ENCODE measurements at regions not wholly inside any gene's neighbourhood (a gene's known extent, or its start where the extent isn't known, plus 50 kb on each side); places are given as distances from the start of the nearest gene placed in this dataset.

DNA sequence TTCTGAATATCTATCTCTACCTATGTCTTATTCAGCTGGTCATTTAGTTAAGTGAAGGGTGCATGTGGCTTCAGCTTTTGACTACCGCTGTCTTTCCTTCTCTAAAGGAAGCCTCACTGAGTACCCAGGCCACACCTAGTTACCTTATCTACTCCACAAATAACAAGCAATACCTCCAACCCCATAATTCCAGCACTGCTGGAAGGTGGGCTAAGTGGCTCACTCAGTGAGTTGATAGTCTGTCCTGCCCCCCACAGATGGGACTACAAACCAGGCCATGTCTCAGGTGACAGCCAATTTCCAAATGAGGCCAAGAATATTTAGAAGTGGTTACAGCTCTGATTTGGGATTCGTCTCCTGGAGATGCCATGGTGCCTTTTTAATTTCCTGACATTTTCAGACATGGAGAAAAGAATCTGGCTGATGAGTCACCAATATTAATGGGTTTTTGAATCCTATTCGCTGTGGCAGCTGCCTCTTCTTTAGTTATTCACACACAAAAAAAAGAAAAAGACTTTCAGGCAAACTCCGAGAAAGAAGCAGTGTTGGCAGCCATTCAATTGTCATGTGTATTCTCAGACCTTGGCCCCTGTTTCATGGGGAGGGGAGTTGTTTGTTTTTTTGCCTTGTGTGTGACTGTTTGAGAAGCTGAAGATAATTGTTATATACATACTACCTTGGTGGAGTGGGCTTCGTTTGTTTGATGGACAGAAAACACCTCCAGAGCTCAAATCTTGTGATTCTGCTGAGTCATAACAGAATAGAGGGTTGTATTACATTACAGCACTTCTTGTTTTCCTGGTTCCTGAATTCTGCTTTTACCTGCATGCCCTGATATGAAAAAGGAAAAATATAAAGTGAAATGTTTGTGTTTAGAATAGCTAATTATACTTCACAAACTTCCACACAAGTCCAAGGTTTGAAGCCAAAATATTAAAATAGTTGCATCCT is 64.2 kb downstream of the SCG2 start:
- no peaks in the 10 kb centered on the region for H3K27me3 ChIP-seq (ENCODE audit: control insufficient read depth, insufficient read depth, low read length, poor library complexity, severe bottlenecking)
- H3K9me3 ChIP-seq (ENCODE audit: control insufficient read depth, low read length) = no peaks in the 10 kb centered on the region
- H3K27ac ChIP-seq (ENCODE audit: low read depth, low read length) = peak overlapping the region; percentile 49
- H3K9ac ChIP-seq (ENCODE audit: extremely low read depth, low read length, poor library complexity, severe bottlenecking) = no peak overlapping the region
- no peaks in the 10 kb centered on the region for H3K9me3 Mint-ChIP-seq
- H3K4me3 Mint-ChIP-seq = no peak overlapping the region
- no peaks in the 10 kb centered on the region for H3K36me3 Mint-ChIP-seq (ENCODE audit: low read depth)
- H3K4me1 ChIP-seq (ENCODE audit: control insufficient read depth, insufficient read depth, low read length) = peaks cover 7% of the 10 kb centered on the region
- TF ChIP-seq CTCF (conservative IDR thresholded peaks at IDR 0.05) = no peak
- WGBS, 2 experiments (ENCODE audit: insufficient coverage in 1 of 2, insufficient read length in 1 of 2) = 74% methylated on average over 5 of the region's 5 CpGs; no CpG with 5 or more reads in 1 of the 2 experiments
- peaks cover 2% of the 10 kb centered on the region for H3K27me3 Mint-ChIP-seq (ENCODE audit: insufficient read depth)
- peak overlapping the region; percentile 64 for H3K27ac Mint-ChIP-seq
- no peaks in the 10 kb centered on the region for H3K36me3 ChIP-seq (ENCODE audit: control insufficient read depth, insufficient read depth, low read length)
- DNase-seq = peak; percentile 52
- peaks cover 21% of the 10 kb centered on the region for H3K4me1 Mint-ChIP-seq
- no peak overlapping the region for H3K4me3 ChIP-seq (ENCODE audit: low read length)

DNA sequence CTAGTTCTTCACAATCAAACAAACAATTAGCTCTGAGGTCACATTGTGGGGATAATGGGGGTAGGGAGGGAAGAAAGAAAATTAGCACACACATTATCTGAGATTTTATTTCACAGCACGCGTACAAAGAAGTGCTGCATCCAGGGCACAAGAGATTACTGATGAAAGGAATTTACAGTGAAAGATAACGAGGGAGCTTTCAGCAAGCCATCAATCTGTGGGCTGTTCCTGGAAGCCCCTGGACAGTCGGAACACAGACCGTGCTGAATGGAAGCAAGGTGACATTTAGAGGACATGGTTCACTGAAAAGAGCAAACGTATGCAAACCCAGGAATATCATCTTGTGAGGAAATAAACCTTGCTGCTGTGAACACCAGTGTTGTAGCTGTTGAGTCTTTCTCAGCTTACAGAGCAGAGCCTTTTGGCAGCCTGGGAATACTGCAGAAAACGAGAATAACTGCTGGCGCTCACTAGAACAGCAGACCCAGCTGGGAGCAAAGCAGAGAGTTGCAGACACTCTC is 63.2 kb downstream of the SCG2 start:
- Histone ChIP-seq H3K9ac (ENCODE audit: extremely low read depth, low read length, poor library complexity, severe bottlenecking) (no peak overlapping the region), H3K4me3 (ENCODE audit: low read length) (no peak overlapping the region), H3K9me3 (ENCODE audit: control insufficient read depth, low read length) (no peaks in the 10 kb centered on the region), H3K36me3 (ENCODE audit: control insufficient read depth, insufficient read depth, low read length) (no peaks in the 10 kb centered on the region), H3K27ac (ENCODE audit: low read depth, low read length) (peak overlapping the region; percentile 34), H3K4me1 (ENCODE audit: control insufficient read depth, insufficient read depth, low read length) (peaks cover 7% of the 10 kb centered on the region), H3K27me3 (ENCODE audit: control insufficient read depth, insufficient read depth, low read length, poor library complexity, severe bottlenecking) (no peaks in the 10 kb centered on the region)
- Mint-ChIP-seq H3K4me3 (no peak overlapping the region), H3K27me3 (ENCODE audit: insufficient read depth) (peaks cover 1% of the 10 kb centered on the region), H3K27ac (peak overlapping the region; percentile 22), H3K9me3 (no peaks in the 10 kb centered on the region), H3K4me1 (peaks cover 21% of the 10 kb centered on the region), H3K36me3 (ENCODE audit: low read depth) (no peaks in the 10 kb centered on the region)
- DNase-seq = no peak
- TF ChIP-seq CTCF (conservative IDR thresholded peaks at IDR 0.05) = no peak
- WGBS, 2 experiments (ENCODE audit: insufficient coverage in 1 of 2, insufficient read length in 1 of 2) = 65 to 82% methylated on average over 8 of the region's 8 CpGs

DNA sequence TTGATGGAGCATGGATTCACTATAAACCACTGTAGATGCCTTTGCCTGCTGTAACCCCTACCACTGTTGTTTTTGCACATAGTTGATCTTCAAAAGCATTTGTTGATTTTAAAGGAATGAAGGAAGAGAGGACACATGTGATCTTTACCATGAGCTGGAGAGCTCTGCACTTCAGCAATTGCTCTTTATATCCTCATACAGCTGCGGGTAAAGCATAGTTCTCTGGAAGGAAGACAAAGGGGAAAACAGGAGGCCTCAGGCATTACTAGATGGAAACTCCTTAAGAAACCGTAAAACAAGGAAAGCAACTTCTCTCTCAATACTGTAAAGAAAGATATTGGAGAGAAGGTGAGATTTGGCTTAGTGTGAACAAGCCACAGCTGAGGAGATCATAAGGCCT is 60.6 kb downstream of the SCG2 start:
- no peak overlapping the region for H3K4me3 Mint-ChIP-seq
- H3K27me3 Mint-ChIP-seq (ENCODE audit: insufficient read depth) = no peaks in the 10 kb centered on the region
- no peaks in the 10 kb centered on the region for H3K36me3 Mint-ChIP-seq (ENCODE audit: low read depth)
- no peaks in the 10 kb centered on the region for H3K9me3 ChIP-seq (ENCODE audit: control insufficient read depth, low read length)
- no peak overlapping the region for H3K27ac ChIP-seq (ENCODE audit: low read depth, low read length)
- no peaks in the 10 kb centered on the region for H3K36me3 ChIP-seq (ENCODE audit: control insufficient read depth, insufficient read depth, low read length)
- H3K4me3 ChIP-seq (ENCODE audit: low read length) = no peak overlapping the region
- no peak for DNase-seq
- H3K27me3 ChIP-seq (ENCODE audit: control insufficient read depth, insufficient read depth, low read length, poor library complexity, severe bottlenecking) = no peaks in the 10 kb centered on the region
- H3K27ac Mint-ChIP-seq = no peak overlapping the region
- no peak overlapping the region for H3K9ac ChIP-seq (ENCODE audit: extremely low read depth, low read length, poor library complexity, severe bottlenecking)
- WGBS, 2 experiments (ENCODE audit: insufficient coverage in 1 of 2, insufficient read length in 1 of 2) = 96% methylated on average over 2 of the region's 2 CpGs; no CpG with 5 or more reads in 1 of the 2 experiments
- H3K9me3 Mint-ChIP-seq = no peaks in the 10 kb centered on the region
- H3K4me1 Mint-ChIP-seq = peaks cover 21% of the 10 kb centered on the region
- no peak for TF ChIP-seq CTCF (conservative IDR thresholded peaks at IDR 0.05)
- H3K4me1 ChIP-seq (ENCODE audit: control insufficient read depth, insufficient read depth, low read length) = peaks cover 7% of the 10 kb centered on the region
